Testis (tissue), 2 donors: ENCODE measurements at regions not wholly inside any gene's neighbourhood (a gene's known extent, or its start where the extent isn't known, plus 50 kb on each side); places are given as distances from the start of the nearest gene placed in this dataset.
"Not testable (repeated sequence)": the region's sequence is repeated elsewhere in the genome, so short reads cannot be mapped to it uniquely, and the experiment has no call there.

ENCODE experiments used
- DNase-seq: peaks from one replicate; pipeline ENCODE4 v3.0.0-alpha.2; 2019
- H3K27ac ChIP-seq, 2 donors: fragments of 200-600 bp; sonication (generic); one replicate each; pipeline ENCODE4 v1.5.1; 2019
- H3K27me3 ChIP-seq: fragments of 200-600 bp; sonication (generic); one replicate; pipeline ENCODE4 v1.5.1; 2019
- H3K36me3 ChIP-seq: fragments of 200-600 bp; sonication (generic); one replicate; pipeline ENCODE4 v1.5.1; 2017; ENCODE audit warnings: low read depth; ENCODE audit errors: missing control alignments
- H3K4me1 ChIP-seq: fragments of 200-600 bp; sonication (generic); one replicate; pipeline ENCODE4 v1.5.1; 2019
- H3K4me3 ChIP-seq, 2 donors: fragments of 200-600 bp; sonication (generic); one replicate each; pipeline ENCODE4 v1.5.1; 2017 to 2019
- H3K9me3 ChIP-seq: fragments of 200-600 bp; sonication (generic); one replicate; pipeline ENCODE4 v1.5.1; 2017
- POLR2A ChIP-seq: fragments of 450-650 bp; IDR thresholded peaks from one replicate; pipeline ENCODE4 v1.6.1; 2017; ENCODE audit warnings: antibody characterized with exemption, mild to moderate bottlenecking, moderate library complexity
- WGBS, 2 donors: methylation state at CpG; one replicate each; pipeline ENCODE4 v1.1.5; 2018; 5-methylcytosine and 5-hydroxymethylcytosine counted together
- intact Hi-C: fragments of 100-400 bp; cut with DNase I; formaldehyde crosslinking; loops from one replicate; pipeline ENCODE4 v1.15.1; 2023; ENCODE audit warnings: low total_unique reads
- TF ChIP-seq, protein P1 (sequence below), 3 experiments: fragments of 450-650 bp in 2 of 3; fragments of 200-600 bp in 1 of 3; sonication (generic) in 1 of 3; IDR thresholded peaks; one replicate each; pipeline ENCODE4 v1.5.1; 2016 to 2019; ENCODE audit warnings: antibody characterized with exemption in 3 of 3, mild to moderate bottlenecking in 2 of 3, moderate library complexity in 1 of 3

DNA sequence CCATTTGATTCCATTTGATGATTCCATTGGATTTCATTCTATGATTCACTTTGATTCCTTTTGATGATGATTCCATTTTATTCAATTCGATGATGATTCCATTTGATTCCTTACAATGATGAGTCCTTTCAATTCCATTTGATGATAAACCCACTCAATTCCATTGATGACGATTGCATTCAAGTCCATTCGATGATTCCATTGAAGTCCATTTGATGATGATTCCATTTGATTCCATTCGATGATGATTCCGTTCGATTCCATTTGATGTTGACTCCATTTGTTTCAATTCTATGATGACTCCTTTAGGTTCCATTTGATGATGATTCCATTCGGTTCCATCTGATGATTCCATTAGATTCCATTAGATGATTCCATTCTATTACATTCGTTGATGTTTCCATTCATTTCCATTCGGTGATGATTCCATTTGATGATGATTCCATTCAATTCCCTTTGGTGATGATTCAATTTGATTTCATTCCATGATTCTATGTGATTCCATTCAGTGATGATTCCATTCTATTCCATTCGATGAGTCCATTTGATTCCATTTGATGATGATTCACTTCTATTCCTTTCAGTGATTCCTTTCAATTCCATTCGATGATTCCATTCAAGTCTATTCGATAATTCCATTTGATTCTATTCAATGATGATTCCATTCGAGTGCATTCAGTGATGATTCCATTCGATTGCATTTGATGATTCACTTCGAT is 1106.0 kb downstream of the RPIA start:
- Histone ChIP-seq H3K36me3 (no peaks in the 10 kb centered on the region), H3K9me3 (no peaks in the 10 kb centered on the region), H3K4me1 (no peaks in the 10 kb centered on the region), H3K27me3 (no peaks in the 10 kb centered on the region), H3K27ac (no peak overlapping the region), H3K4me3 (no peak overlapping the region)
- TF ChIP-seq POLR2A: no peak
- 63 to 65% methylated on average over 15 of the region's 15 CpGs for WGBS, 2 donors
- DNase-seq: no peak
- intact Hi-C loops: no loop called here

DNA sequence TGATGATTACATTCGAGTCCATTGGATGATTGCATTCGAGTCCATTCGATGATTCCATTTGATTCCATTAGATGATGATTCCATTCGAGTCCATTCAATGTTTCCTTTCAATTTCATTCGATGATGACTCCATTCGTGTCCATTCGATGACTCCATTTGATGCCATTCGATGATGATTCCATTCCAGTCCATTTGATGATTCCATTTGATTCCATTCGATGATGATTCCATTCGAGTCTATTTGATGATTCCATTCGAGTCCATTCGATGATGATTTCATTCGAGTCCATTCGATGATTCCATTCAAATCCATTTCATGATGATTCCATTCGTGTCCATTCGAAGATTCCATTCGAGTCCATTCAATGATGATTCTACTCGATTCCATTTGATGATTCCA is 1109.7 kb downstream of the RPIA start:
- H3K9me3 ChIP-seq, DNase-seq, H3K27ac ChIP-seq, H3K36me3 ChIP-seq, H3K27me3 ChIP-seq, H3K4me1 ChIP-seq, intact Hi-C loops, H3K4me3 ChIP-seq: not testable (repeated sequence)
- WGBS, 2 donors: 61 to 68% methylated on average over 18 of the region's 18 CpGs

DNA sequence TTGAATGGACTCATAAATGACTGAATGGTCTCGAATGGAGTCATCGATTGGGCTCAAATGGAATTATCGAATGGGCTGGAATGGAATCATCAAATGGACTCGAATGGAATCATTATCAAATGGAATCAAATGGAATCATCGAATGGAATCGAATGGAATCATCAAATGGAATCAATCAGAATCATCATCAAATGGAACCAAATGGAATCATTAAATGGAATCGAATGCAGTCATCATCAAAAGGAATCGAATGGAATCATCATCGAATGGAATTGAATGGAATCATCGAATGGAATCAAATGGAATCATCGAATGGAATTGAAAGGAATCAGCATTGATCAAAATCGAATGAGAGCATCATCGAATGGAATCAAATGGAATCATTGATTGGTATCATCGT is 1114.9 kb downstream of the RPIA start:
- H3K4me1 ChIP-seq, H3K36me3 ChIP-seq, H3K4me3 ChIP-seq, H3K27ac ChIP-seq, H3K9me3 ChIP-seq, DNase-seq, H3K27me3 ChIP-seq, intact Hi-C loops: not testable (repeated sequence)
- WGBS, 2 donors: 61 to 69% methylated on average over 14 of the region's 14 CpGs

DNA sequence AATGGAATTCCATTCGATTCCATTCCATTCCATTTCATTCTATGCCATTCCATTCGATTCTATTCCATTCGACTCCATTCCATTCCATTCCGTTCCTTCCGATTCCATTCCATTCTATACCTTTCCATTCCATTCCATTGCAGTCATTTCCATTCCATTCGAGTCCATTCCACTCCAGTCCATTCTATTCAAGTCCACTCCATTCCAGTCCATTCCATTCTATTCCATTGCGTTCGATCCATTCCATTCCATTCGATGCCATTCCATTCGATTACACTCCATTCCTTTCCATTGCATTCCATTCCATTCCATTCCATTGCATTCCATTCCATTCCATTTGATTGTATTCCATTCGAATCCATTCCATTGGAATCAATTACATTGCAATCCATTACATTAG is 1119.8 kb downstream of the RPIA start:
- peaks cover 4% of the 10 kb centered on the region for H3K9me3 ChIP-seq
- H3K27me3 ChIP-seq: no peaks in the 10 kb centered on the region
- H3K4me3 ChIP-seq: no peak overlapping the region
- no peak for TF ChIP-seq POLR2A
- TF ChIP-seq, protein P1, sequence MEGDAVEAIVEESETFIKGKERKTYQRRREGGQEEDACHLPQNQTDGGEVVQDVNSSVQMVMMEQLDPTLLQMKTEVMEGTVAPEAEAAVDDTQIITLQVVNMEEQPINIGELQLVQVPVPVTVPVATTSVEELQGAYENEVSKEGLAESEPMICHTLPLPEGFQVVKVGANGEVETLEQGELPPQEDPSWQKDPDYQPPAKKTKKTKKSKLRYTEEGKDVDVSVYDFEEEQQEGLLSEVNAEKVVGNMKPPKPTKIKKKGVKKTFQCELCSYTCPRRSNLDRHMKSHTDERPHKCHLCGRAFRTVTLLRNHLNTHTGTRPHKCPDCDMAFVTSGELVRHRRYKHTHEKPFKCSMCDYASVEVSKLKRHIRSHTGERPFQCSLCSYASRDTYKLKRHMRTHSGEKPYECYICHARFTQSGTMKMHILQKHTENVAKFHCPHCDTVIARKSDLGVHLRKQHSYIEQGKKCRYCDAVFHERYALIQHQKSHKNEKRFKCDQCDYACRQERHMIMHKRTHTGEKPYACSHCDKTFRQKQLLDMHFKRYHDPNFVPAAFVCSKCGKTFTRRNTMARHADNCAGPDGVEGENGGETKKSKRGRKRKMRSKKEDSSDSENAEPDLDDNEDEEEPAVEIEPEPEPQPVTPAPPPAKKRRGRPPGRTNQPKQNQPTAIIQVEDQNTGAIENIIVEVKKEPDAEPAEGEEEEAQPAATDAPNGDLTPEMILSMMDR (IDR thresholded peaks at IDR 0.05): no peak
- H3K4me1 ChIP-seq: no peaks in the 10 kb centered on the region
- no peak for DNase-seq
- H3K27ac ChIP-seq: no peak overlapping the region
- no peaks in the 10 kb centered on the region for H3K36me3 ChIP-seq
- WGBS, 2 donors: 61 to 63% methylated on average over 11 of the region's 11 CpGs
- intact Hi-C loops: no loop called here

DNA sequence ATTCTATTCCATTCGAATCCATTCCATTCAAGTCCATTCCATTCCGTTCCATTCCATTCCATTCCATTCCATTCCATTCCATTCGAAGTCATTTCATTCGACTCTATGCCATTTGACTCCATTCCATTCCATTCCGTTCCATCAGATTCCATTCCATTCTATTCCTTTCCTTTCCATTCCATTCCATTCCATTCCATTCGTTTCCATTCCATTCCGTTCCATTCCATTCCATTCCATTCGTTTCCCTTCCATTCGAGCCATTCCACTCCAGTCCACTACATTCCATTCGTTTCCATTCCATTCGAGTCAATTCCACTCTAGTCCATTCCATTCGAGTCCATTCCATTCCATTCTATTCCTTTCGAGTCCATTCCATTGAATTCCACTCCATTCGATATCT is 1120.4 kb downstream of the RPIA start:
- H3K27me3 ChIP-seq, H3K9me3 ChIP-seq, H3K4me1 ChIP-seq, H3K4me3 ChIP-seq, intact Hi-C loops, H3K27ac ChIP-seq, H3K36me3 ChIP-seq, DNase-seq: not testable (repeated sequence)
- WGBS, 2 donors: 56 to 58% methylated on average over 14 of the region's 14 CpGs

DNA sequence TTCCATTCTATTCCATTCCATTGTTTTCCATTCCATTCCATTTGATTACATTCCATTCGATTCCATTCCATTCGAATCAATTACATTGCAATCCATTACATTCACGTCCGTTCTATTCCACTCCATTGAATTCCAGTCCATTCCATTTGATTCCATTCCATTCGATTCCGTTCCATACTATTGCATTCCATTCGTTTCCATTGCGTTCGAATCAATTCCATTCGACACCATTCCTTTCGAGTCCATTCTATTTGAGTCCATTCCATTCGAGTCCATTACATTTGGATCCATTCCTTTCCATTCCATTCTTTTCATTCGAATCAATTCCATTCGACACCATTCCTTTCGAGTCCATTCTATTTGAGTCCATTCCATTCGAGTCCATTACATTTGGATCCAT is 1122.9 kb downstream of the RPIA start:
- WGBS, 2 donors: 64 to 69% methylated on average over 16 of the region's 16 CpGs
- H3K4me3 ChIP-seq, H3K4me1 ChIP-seq, intact Hi-C loops, DNase-seq, H3K27ac ChIP-seq, H3K27me3 ChIP-seq, H3K36me3 ChIP-seq, H3K9me3 ChIP-seq: not testable (repeated sequence)

DNA sequence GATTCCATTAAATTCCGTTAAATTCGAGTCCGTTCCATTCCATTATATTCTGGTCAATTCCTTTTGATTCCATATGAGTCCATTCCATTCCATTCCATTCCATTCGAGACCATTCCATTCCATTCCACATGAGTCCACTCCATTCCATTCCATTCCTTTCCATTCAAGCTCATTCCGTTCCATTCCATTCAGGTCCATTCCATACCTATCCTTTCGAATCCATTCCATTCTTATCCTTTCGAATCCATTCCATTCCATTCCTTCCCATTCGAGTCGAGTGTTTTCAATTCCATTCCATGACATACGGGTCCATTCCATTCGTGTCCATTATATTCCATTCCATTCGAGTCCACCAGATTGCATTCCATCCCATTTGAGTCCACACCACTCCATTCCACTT is 1127.4 kb downstream of the RPIA start:
- Histone ChIP-seq H3K9me3 (no peaks in the 10 kb centered on the region), H3K27ac (no peak overlapping the region), H3K4me1 (no peaks in the 10 kb centered on the region), H3K36me3 (no peaks in the 10 kb centered on the region), H3K4me3 (no peak overlapping the region), H3K27me3 (no peaks in the 10 kb centered on the region)
- no peak for DNase-seq
- 67 to 74% methylated on average over 12 of the region's 12 CpGs for WGBS, 2 donors
- intact Hi-C loops: no loop called here
- TF ChIP-seq, protein P1 (IDR thresholded peaks at IDR 0.05): no peak
- TF ChIP-seq POLR2A: no peak
